SK-N-SH treated with all-trans-retinoic acid at 6 μM for 48 hours (cell line): ENCODE measurements at regions not wholly inside any gene's neighbourhood (a gene's known extent, or its start where the extent isn't known, plus 50 kb on each side); places are given as distances from the start of the nearest gene placed in this dataset.

Source experiments
- ARNTL ChIP-seq: fragments of 450-650 bp; formaldehyde crosslinking; IDR thresholded peaks from 2 replicates; pipeline ENCODE4 v1.5.0; 2020; ENCODE audit warnings: low read depth, mild to moderate bottlenecking, moderate library complexity, borderline replicate concordance
- BACH2 ChIP-seq: fragments of 250-450 bp; sonication (Bioruptor Pico); IDR thresholded peaks from 2 replicates; pipeline ENCODE4 v1.9.0; 2021; ENCODE audit warnings: mild to moderate bottlenecking, borderline replicate concordance
- OSR1 ChIP-seq: fragments of 250-450 bp; sonication (Bioruptor Pico); IDR thresholded peaks from 2 replicates; pipeline ENCODE4 v1.8.0; 2022; ENCODE audit warnings: moderate library complexity, mild to moderate bottlenecking, inconsistent platforms
- PATZ1 ChIP-seq: fragments of 250-450 bp; sonication (Bioruptor Pico); IDR thresholded peaks from 2 replicates; pipeline ENCODE4 v1.8.0; 2020; ENCODE audit warnings: mild to moderate bottlenecking, moderate library complexity, borderline replicate concordance
- TOX ChIP-seq: fragments of 250-450 bp; sonication (Bioruptor Pico); IDR thresholded peaks from 2 replicates; pipeline ENCODE4 v1.8.0; 2021; ENCODE audit warnings: mild to moderate bottlenecking, moderate library complexity, borderline replicate concordance
- ZC3H10 ChIP-seq: fragments of 250-450 bp; sonication (Bioruptor Pico); IDR thresholded peaks from 2 replicates; pipeline ENCODE4 v1.5.1; 2021; ENCODE audit warnings: mild to moderate bottlenecking, moderate library complexity
- ZFP3 ChIP-seq: fragments of 250-450 bp; sonication (Bioruptor Pico); IDR thresholded peaks from 2 replicates; pipeline ENCODE4 v1.5.0; 2020; ENCODE audit warnings: mild to moderate bottlenecking, moderate library complexity
- ZFP30 ChIP-seq: fragments of 450-650 bp; formaldehyde crosslinking; IDR thresholded peaks from 2 replicates; pipeline ENCODE4 v1.5.0; 2022; ENCODE audit warnings: mild to moderate bottlenecking, moderate library complexity
- ZNF565 ChIP-seq: fragments of 450-650 bp; formaldehyde crosslinking; conservative IDR thresholded peaks from 2 replicates; pipeline ENCODE4 v1.5.0; 2020; ENCODE audit warnings: low read depth, mild to moderate bottlenecking, moderate library complexity
- ZNF70 ChIP-seq: fragments of 450-650 bp; formaldehyde crosslinking; IDR thresholded peaks from 2 replicates; pipeline ENCODE4 v1.5.0; 2020; ENCODE audit warnings: mild to moderate bottlenecking, moderate library complexity
- ZNF8 ChIP-seq: fragments of 450-650 bp; formaldehyde crosslinking; IDR thresholded peaks from 2 replicates; pipeline ENCODE4 v1.5.0; 2020; ENCODE audit warnings: mild to moderate bottlenecking, moderate library complexity
- TF ChIP-seq, protein P1 (sequence below): fragments of 250-450 bp; sonication (Bioruptor Pico); IDR thresholded peaks from 2 replicates; pipeline ENCODE4 v1.5.1; 2021; ENCODE audit warnings: mild to moderate bottlenecking, moderate library complexity

DNA sequence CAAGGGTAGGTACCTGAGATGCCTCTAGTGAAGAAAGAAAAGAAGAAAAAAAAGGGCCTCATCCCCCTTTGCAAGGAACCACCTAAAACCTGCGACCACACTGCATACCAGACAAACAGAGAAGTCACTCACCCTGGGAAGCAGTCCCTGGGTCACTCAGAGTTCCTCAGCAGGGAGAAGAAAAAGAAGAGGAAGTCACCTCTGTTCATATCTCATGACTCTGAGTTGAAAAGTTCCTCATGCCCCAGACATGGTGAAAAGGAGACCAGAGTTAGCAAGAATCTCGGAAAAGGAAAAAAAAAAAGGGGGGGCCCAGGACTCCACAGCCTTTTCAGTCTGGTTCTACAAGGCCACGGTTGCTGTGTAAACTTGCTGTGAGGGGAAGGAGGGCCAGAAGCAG is 478.4 kb upstream of the NRXN1 start:
- TF ChIP-seq ZFP30 (no peak), ZNF565 (CRISPR knock-in tag) (no peak), OSR1 (CRISPR knock-in tag) (no peak), ZC3H10 (CRISPR knock-in tag) (no peak), ZNF70 (CRISPR knock-in tag) (no peak), ARNTL (CRISPR knock-in tag) (no peak), PATZ1 (CRISPR knock-in tag) (no peak), ZFP3 (CRISPR knock-in tag) (no peak), BACH2 (CRISPR knock-in tag) (no peak), TOX (CRISPR knock-in tag) (no peak), ZNF8 (CRISPR knock-in tag) (no peak)
- TF ChIP-seq, protein P1, sequence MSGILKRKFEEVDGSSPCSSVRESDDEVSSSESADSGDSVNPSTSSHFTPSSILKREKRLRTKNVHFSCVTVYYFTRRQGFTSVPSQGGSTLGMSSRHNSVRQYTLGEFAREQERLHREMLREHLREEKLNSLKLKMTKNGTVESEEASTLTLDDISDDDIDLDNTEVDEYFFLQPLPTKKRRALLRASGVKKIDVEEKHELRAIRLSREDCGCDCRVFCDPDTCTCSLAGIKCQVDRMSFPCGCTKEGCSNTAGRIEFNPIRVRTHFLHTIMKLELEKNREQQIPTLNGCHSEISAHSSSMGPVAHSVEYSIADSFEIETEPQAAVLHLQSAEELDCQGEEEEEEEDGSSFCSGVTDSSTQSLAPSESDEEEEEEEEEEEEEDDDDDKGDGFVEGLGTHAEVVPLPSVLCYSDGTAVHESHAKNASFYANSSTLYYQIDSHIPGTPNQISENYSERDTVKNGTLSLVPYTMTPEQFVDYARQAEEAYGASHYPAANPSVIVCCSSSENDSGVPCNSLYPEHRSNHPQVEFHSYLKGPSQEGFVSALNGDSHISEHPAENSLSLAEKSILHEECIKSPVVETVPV (CRISPR knock-in tag), result no peak
